T-cell (primary cell): ENCODE measurements at regions not wholly inside any gene's neighbourhood (a gene's known extent, or its start where the extent isn't known, plus 50 kb on each side); places are given as distances from the start of the nearest gene placed in this dataset.

Source experiments
- ATAC-seq, 4 experiments: fragments of 200-7000 bp in 3 of 4; fragments of 150-1000 bp in 1 of 4; cut with Tn5 transposase; replicated peaks in 1 of 4; 1 replicate in 3 of 4; 2 replicates in 1 of 4; pipeline ENCODE4 v1.10.0; 2021; ENCODE audit warnings: moderate library complexity in 3 of 4, mild to moderate bottlenecking in 2 of 4, moderate number of reproducible peaks in 1 of 4
- CTCF ChIA-PET, 2 donors: fragments of 300-600 bp; sonication (Branson Sonifier 250); formaldehyde crosslinking; loops; one replicate each; lab custom pipeline; 2022; ENCODE audit warnings: antibody characterized with exemption in 2 of 2; lab: Charles Lee
- POLR2A ChIA-PET, 2 donors: fragments of 300-600 bp; sonication (Branson Sonifier 250); formaldehyde crosslinking; loops; one replicate each; lab custom pipeline; 2022; ENCODE audit warnings: antibody characterized with exemption in 2 of 2; lab: Charles Lee
- DNase-seq, 35 experiments: peaks; one replicate each; pipeline versions ENCODE4 v3.0.0 to v3.0.0-alpha.2; 2013 to 2023
- H3K27ac ChIP-seq: one replicate; pipeline ENCODE4 v1.5.1; 2013; ENCODE audit warnings: low read length
- H3K27me3 ChIP-seq, 2 experiments: replicated peaks in 1 of 2; 1 replicate in 1 of 2; 2 replicates in 1 of 2; pipeline versions ENCODE4 v1.6.1 to v1.7.0; 2013; ENCODE audit warnings: low read length in 1 of 2, mixed read lengths in 1 of 2; ENCODE audit not compliant: control insufficient read depth in 2 of 2, insufficient read depth in 2 of 2; ENCODE audit errors: extremely low read depth in 1 of 2
- H3K36me3 ChIP-seq, 2 donors: 1 replicate in 1 of 2; 2 replicates in 1 of 2; pipeline versions ENCODE4 v1.6.1 to v1.7.0; 2013; ENCODE audit warnings: low read length in 1 of 2; ENCODE audit not compliant: control insufficient read depth in 2 of 2, insufficient read depth in 1 of 2; ENCODE audit errors: extremely low read depth in 1 of 2
- H3K4me1 ChIP-seq, 2 experiments: 1 replicate in 1 of 2; 2 replicates in 1 of 2; pipeline versions ENCODE4 v1.6.1 to v1.7.0; 2013; ENCODE audit warnings: low read length in 2 of 2, mixed read lengths in 1 of 2; ENCODE audit not compliant: insufficient read depth in 2 of 2, control insufficient read depth in 1 of 2; ENCODE audit errors: extremely low read depth in 1 of 2
- H3K4me3 ChIP-seq, 2 donors: 1 replicate in 1 of 2; 2 replicates in 1 of 2; pipeline versions ENCODE4 v1.5.1 to v1.7.0; 2013; ENCODE audit warnings: mild to moderate bottlenecking in 2 of 2, low read length in 1 of 2, moderate library complexity in 1 of 2; ENCODE audit not compliant: control insufficient read depth in 1 of 2; ENCODE audit errors: extremely low read depth in 1 of 2
- H3K9me3 ChIP-seq: 2 replicates; pipeline ENCODE4 v1.7.0; 2013
- H3K27ac Mint-ChIP-seq, 2 donors: one replicate each; pipeline ENCODE4 v1.8.0; 2020 to 2021; ENCODE audit warnings: mild to moderate bottlenecking in 2 of 2, mixed read lengths in 2 of 2
- H3K27me3 Mint-ChIP-seq, 2 donors: one replicate each; pipeline ENCODE4 v1.8.0; 2021 to 2022; ENCODE audit warnings: mixed read lengths in 2 of 2
- H3K36me3 Mint-ChIP-seq: one replicate; pipeline ENCODE4 v1.8.0; 2021; ENCODE audit warnings: mixed read lengths
- H3K4me1 Mint-ChIP-seq, 3 donors: one replicate each; pipeline ENCODE4 v1.8.0; 2020 to 2022; ENCODE audit warnings: mixed read lengths in 3 of 3, mild to moderate bottlenecking in 1 of 3
- H3K4me3 Mint-ChIP-seq, 3 donors: one replicate each; pipeline ENCODE4 v1.8.0; 2020 to 2022; ENCODE audit warnings: mild to moderate bottlenecking in 3 of 3, mixed read lengths in 3 of 3, moderate library complexity in 3 of 3
- H3K9me3 Mint-ChIP-seq, 3 donors: one replicate each; pipeline ENCODE4 v1.8.0; 2020 to 2022; ENCODE audit warnings: mixed read lengths in 3 of 3
- WGBS: methylation state at CpG from one replicate; pipeline ENCODE4 v1.1.5; 2013; ENCODE audit warnings: missing lambda C conversion rate; ENCODE audit not compliant: insufficient coverage; 5-methylcytosine and 5-hydroxymethylcytosine counted together

DNA sequence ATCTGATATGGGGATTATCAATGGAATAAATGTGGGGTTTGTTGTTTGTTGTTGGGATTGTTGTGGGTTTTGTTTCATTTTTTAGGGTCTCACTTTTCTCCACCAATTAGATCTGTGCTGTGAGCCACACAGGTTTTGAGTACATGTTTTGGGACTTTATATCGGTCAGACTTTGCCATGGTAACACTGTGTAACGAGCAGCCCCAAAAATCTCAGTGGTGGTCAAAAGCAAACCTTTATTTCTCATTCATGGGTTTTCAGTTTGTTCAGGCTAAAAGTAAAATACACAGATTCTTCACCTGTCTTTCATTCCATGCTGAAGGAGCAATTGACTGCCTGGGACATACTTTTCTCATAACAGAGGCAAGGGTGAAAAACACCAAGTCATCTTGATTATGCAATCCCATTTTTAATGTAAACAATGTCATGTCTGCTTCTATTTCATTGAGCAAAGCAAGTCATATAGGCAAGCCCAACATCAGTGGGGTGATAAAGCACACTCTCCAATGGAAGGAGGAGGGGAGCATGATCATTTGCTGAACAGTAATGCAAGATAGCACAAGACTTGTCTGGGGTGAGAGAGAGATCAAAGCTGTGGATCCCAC, 101.1 kb upstream of the PLCB4 start:
- Mint-ChIP-seq H3K9me3 (peaks cover 3 to 14% (median 11%) of the 10 kb centered on the region in 3 donors), H3K36me3 (no peaks in the 10 kb centered on the region), H3K27me3 (peaks cover 0 to 3% of the 10 kb centered on the region in 2 donors), H3K27ac (no peak overlapping the region), H3K4me3 (no peak overlapping the region), H3K4me1 (no peaks in the 10 kb centered on the region)
- H3K4me3 ChIP-seq = no peak overlapping the region
- no peaks in the 10 kb centered on the region for H3K27me3 ChIP-seq
- whole genome bisulfite sequencing = 72% methylated on average over 2 of the region's 2 CpGs
- H3K4me1 ChIP-seq = no peaks in the 10 kb centered on the region
- H3K27ac ChIP-seq = no peak overlapping the region
- no peak for DNase-seq
- H3K9me3 ChIP-seq = no peaks in the 10 kb centered on the region
- POLR2A ChIA-PET = no interaction called here
- CTCF ChIA-PET = no interaction called here
- ATAC-seq = no peak
- no peaks in the 10 kb centered on the region for H3K36me3 ChIP-seq

DNA sequence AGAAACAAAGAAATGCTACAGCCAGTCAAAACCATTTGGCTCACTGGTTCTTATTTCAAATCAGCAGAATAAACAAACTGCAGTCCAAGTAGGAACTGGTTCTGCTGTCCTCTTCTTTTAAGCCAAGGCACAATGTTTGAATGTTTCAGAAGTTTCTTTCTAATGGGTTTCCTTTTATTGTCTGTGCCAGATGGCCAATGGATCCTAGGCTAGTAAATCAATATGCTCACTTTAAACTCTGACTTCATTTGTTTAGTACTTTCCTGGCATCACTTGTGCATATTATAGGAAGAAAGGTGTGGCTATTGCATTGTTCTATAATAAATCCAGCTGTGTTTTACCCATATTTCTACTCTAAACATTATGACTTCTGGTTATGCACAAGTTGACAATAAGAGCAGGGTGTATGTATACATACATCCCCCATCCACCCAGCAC, 99.7 kb upstream of the PLCB4 start:
- Mint-ChIP-seq H3K4me1 (no peaks in the 10 kb centered on the region), H3K36me3 (no peaks in the 10 kb centered on the region), H3K4me3 (no peak overlapping the region), H3K27ac (no peak overlapping the region), H3K27me3 (peaks cover 0 to 3% of the 10 kb centered on the region in 2 donors), H3K9me3 (peaks cover 3 to 14% (median 6%) of the 10 kb centered on the region in 3 donors)
- Histone ChIP-seq H3K4me3 (no peak overlapping the region), H3K4me1 (no peaks in the 10 kb centered on the region), H3K27me3 (no peaks in the 10 kb centered on the region), H3K9me3 (no peaks in the 10 kb centered on the region), H3K27ac (no peak overlapping the region), H3K36me3 (no peaks in the 10 kb centered on the region)
- CTCF ChIA-PET = no interaction called here
- ATAC-seq (no peak), DNase-seq (no peak)
- POLR2A ChIA-PET = no interaction called here

DNA sequence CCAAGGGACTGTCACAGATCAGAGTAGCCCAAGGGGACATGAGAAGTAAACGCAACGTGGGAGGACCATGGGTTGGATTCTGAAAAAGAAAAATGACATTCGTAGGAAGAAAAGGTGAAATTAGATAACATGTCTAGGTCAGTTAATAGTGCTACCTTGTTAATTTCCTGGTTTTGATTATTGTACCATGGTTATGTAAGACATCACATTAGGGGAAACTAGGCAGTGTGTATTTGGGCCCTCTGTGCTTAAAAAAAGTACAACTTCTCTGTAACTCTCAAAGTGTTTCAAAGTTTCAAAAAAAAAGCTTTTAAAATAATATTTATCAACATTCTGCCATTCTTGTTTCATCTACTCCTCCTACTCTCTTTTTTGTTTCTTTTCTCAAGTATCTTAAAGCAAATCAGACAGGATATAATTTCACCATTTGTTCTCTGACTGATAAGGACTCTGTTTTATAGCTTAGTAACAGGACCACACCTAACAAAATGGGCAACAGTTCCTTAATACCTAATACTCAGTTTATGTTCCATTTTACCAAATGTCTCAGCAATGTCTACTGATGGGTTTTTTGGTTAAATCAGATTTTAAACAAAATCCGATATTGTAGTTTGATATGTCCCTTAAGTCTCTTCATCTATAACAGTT, 97.1 kb upstream of the PLCB4 start:
- POLR2A ChIA-PET = interaction anchor here in 1 of 2 donors (0.6 kb wide), 1 partner anchor 9 kb away, joined by 3 read pairs; no protein-coding TSS in a partner anchor
- DNase-seq = no peak
- ATAC-seq = no peak
- Mint-ChIP-seq H3K4me3 (no peak overlapping the region), H3K4me1 (no peaks in the 10 kb centered on the region), H3K9me3 (peaks cover 0 to 12% (median 3%) of the 10 kb centered on the region in 3 donors), H3K36me3 (no peaks in the 10 kb centered on the region), H3K27ac (no peak overlapping the region), H3K27me3 (no peaks in the 10 kb centered on the region)
- 92% methylated on average over 3 of the region's 4 CpGs for WGBS
- Histone ChIP-seq H3K4me1 (no peaks in the 10 kb centered on the region), H3K27me3 (no peaks in the 10 kb centered on the region), H3K4me3 (no peak overlapping the region), H3K36me3 (no peaks in the 10 kb centered on the region), H3K9me3 (no peaks in the 10 kb centered on the region), H3K27ac (no peak overlapping the region)
- CTCF ChIA-PET = no interaction called here

DNA sequence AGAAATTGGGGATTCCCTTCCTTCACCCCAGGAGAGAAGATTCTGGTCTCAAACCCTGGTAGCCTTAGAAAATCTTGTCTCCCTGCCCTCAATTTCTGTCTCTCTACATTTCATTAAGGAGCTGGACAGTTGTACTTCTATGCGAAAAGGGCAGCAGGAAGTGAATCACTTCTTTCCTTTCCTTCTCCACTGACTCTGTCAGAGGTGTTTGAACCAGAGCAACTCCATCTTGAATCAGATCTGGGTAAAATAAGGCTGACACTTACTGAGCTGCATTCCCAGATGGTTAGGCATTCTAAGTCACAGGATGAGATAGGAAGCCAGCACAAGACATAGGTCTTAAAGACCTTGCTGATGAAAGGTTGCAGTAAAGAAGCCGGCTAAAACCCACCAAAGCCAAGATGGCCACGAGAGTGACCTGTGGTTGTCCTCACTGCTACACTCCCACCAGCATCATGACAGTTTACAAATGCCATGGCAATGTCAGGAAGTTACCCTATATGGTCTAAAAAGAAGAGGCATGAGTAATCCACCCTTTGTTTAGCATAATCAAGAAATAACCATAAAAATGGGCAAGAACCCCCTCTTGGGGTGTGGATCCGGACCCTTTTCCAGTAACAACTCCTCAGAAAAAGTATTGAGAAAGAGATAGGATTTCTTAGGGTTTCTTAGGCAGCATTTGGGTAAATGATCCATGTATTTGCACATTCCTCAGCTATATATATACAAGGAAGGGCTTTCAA, 95.8 kb upstream of the PLCB4 start:
- Histone ChIP-seq H3K27me3 (no peaks in the 10 kb centered on the region), H3K27ac (no peak overlapping the region), H3K9me3 (no peaks in the 10 kb centered on the region), H3K4me1 (no peaks in the 10 kb centered on the region), H3K4me3 (no peak overlapping the region), H3K36me3 (no peaks in the 10 kb centered on the region)
- no peak overlapping the region for H3K4me3 Mint-ChIP-seq
- H3K4me1 Mint-ChIP-seq = no peaks in the 10 kb centered on the region
- POLR2A ChIA-PET = no interaction called here
- no CpG with 5 or more reads among the region's 4 CpGs for WGBS
- CTCF ChIA-PET = no interaction called here
- peaks cover 0 to 13% (median 3%) of the 10 kb centered on the region in 3 donors for H3K9me3 Mint-ChIP-seq
- no peak for DNase-seq
- H3K27ac Mint-ChIP-seq = no peak overlapping the region
- no peaks in the 10 kb centered on the region for H3K36me3 Mint-ChIP-seq
- no peak for ATAC-seq
- no peaks in the 10 kb centered on the region for H3K27me3 Mint-ChIP-seq

DNA sequence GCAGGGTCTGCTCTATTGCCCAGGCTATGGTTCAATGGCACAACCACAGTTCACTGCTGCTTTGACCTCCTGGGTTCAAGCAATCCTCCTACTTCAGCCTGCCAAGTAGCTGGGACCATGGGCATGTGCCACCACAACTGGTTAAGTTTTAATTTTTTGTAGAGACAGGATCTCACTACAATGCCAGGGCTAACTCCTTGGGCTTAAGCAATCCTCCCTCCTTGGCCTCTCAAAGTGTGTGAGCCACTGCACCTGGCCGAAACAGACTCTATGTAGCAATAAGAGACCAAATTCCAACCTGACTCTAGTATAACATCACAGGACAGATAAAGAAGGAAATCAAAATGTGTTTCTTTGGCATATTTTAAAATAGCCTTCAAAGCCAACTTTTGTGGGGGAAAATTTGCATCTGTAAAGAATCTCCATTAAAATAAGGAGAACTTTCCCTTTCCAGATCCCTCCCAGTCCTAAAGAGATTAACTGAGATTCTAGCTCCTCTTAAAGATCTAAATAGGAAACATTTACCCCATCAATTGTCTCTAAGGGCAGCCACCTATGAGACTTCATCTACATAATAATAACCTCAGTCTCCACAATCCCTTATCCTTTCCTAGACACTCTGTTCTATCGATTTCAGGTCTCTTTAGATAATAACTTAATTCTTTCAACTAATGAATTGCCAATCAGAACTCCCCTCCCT, 94.7 kb upstream of the PLCB4 start:
- CTCF ChIA-PET = no interaction called here
- H3K4me1 Mint-ChIP-seq = no peaks in the 10 kb centered on the region
- no peaks in the 10 kb centered on the region for H3K27me3 Mint-ChIP-seq
- H3K27ac ChIP-seq = no peak overlapping the region
- no peaks in the 10 kb centered on the region for H3K36me3 ChIP-seq
- no peaks in the 10 kb centered on the region for H3K36me3 Mint-ChIP-seq
- ATAC-seq = no peak
- H3K4me3 Mint-ChIP-seq = no peak overlapping the region
- no peaks in the 10 kb centered on the region for H3K4me1 ChIP-seq
- POLR2A ChIA-PET = no interaction called here
- H3K27me3 ChIP-seq = no peaks in the 10 kb centered on the region
- DNase-seq = no peak
- 36% methylated on average over 1 of the region's 2 CpGs for WGBS
- no peak overlapping the region for H3K27ac Mint-ChIP-seq
- no peak overlapping the region for H3K4me3 ChIP-seq
- H3K9me3 Mint-ChIP-seq = peaks cover 0 to 13% (median 2%) of the 10 kb centered on the region in 3 donors
- no peaks in the 10 kb centered on the region for H3K9me3 ChIP-seq

DNA sequence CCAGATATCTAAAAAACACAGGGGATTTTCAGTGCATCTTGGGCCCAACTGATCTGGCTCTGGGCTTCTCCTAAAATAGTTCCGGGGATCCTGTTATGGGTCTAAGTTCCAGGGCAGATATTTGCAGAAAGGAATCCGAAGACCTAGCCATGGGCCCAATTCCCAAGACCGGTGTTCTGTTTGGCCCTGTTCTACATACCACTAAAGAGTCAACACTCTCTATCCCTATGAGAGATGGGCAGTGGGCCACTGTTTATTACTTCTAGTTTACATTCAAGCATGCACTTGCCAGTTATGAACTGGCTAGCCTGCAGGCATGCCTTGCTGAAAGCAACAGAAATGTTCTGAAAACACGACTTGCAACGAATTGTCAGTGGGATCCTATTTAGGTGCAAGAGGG, 87.4 kb upstream of the PLCB4 start:
- Histone ChIP-seq H3K9me3 (no peaks in the 10 kb centered on the region), H3K4me3 (no peak overlapping the region), H3K27ac (no peak overlapping the region), H3K27me3 (no peaks in the 10 kb centered on the region), H3K4me1 (no peaks in the 10 kb centered on the region), H3K36me3 (no peaks in the 10 kb centered on the region)
- peaks cover 0 to 4% (median 0%) of the 10 kb centered on the region in 3 donors for H3K9me3 Mint-ChIP-seq
- CTCF ChIA-PET = no interaction called here
- DNase-seq (no peak), ATAC-seq (no peak)
- no peaks in the 10 kb centered on the region for H3K4me1 Mint-ChIP-seq
- H3K27me3 Mint-ChIP-seq = no peaks in the 10 kb centered on the region
- H3K36me3 Mint-ChIP-seq = no peaks in the 10 kb centered on the region
- WGBS = 100% methylated on average over 1 of the region's 5 CpGs
- H3K27ac Mint-ChIP-seq = no peak overlapping the region
- POLR2A ChIA-PET = no interaction called here
- H3K4me3 Mint-ChIP-seq = no peak overlapping the region
